ENCODE measurements at regions not wholly inside any gene's neighbourhood (a gene's known extent, or its start where the extent isn't known, plus 50 kb on each side); places are given as distances from the start of the nearest gene placed in this dataset.
A peak's percentile ranks its signal among the peaks of the same experiment; 100 is the strongest.

- no peak for DNase-seq (ENCODE audit: low spot score)
- no peak for TF ChIP-seq CTCF (IDR thresholded peaks at IDR 0.05; ENCODE audit: extremely low read depth, missing control alignments)
Measured at GRCh38 chr2:4336864-4337263, 633.5 kb downstream of the DCDC2C start.

- TF ChIP-seq CTCF (IDR thresholded peaks at IDR 0.05; ENCODE audit: extremely low read depth, missing control alignments): no peak
Measured at GRCh38 chr2:4338345-4338744, 635.0 kb downstream of the DCDC2C start.

GRCh38 chr2:4340536-4340935 is 637.2 kb downstream of the DCDC2C start:
- DNase-seq (ENCODE audit: low spot score): no peak
- no peak for TF ChIP-seq CTCF (IDR thresholded peaks at IDR 0.05; ENCODE audit: extremely low read depth, missing control alignments)

More at GRCh38 chr2:4338345-4338744, 635.0 kb downstream of the DCDC2C start:
- DNase-seq (ENCODE audit: low spot score): no peak

GRCh38 chr2:4346628-4347027 is 643.3 kb downstream of the DCDC2C start:
- TF ChIP-seq CTCF (IDR thresholded peaks at IDR 0.05; ENCODE audit: extremely low read depth, missing control alignments): no peak
- no peak for DNase-seq (ENCODE audit: low spot score)

GRCh38 chr2:4353668-4354067 is 650.3 kb downstream of the DCDC2C start:
- no peak for TF ChIP-seq CTCF (IDR thresholded peaks at IDR 0.05; ENCODE audit: extremely low read depth, missing control alignments)
- DNase-seq (ENCODE audit: low spot score): no peak

- TF ChIP-seq CTCF (IDR thresholded peaks at IDR 0.05; ENCODE audit: extremely low read depth, missing control alignments): no peak
- no peak for DNase-seq (ENCODE audit: low spot score)
Measured at GRCh38 chr2:4354164-4354563, 650.8 kb downstream of the DCDC2C start.

GRCh38 chr2:4354678-4355077 is 651.3 kb downstream of the DCDC2C start:
- TF ChIP-seq CTCF (IDR thresholded peaks at IDR 0.05; ENCODE audit: extremely low read depth, missing control alignments): no peak
- peak; percentile 14 for DNase-seq (ENCODE audit: low spot score)

All from GM20000 (cell line).